Fibroblast of villous mesenchyme (primary cell): ENCODE measurements at regions not wholly inside any gene's neighbourhood (a gene's known extent, or its start where the extent isn't known, plus 50 kb on each side); places are given as distances from the start of the nearest gene placed in this dataset.

ENCODE experiments used
- DNase-seq: peaks from one replicate; pipeline ENCODE4 v3.0.0-alpha.2; 2010; ENCODE audit warnings: low read depth
- H3K4me3 ChIP-seq: 2 replicates; pipeline ENCODE4 v1.5.1; 2011; ENCODE audit warnings: low read depth, mild to moderate bottlenecking, low read length
- TF ChIP-seq, protein P1 (sequence below): IDR thresholded peaks from 2 replicates; pipeline ENCODE4 v1.5.1; 2012; ENCODE audit warnings: low read depth, mild to moderate bottlenecking, low read length; ENCODE audit not compliant: insufficient read depth

DNA sequence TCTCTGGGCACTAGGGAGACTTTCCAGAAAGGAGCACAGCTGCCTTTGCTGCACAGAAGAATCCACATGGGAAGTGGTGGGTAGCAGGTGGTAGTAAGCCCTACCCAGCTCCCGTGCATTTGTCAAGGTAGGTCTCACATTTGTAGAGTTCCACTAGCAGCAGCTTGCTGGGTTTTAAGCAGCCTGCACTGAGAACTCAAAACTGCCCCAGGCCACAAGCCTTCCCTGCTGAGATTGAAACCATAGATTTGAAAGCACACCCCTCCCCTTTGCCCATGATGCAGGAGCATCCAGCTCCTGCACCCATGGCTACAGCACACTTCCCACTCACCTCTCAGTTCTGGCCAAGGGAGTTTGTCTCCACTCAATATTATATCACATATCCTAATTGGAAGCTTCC is 604.5 kb upstream of the STEAP1 start:
- H3K4me3 ChIP-seq: no peak overlapping the region
- no peak for DNase-seq
- TF ChIP-seq, protein P1, sequence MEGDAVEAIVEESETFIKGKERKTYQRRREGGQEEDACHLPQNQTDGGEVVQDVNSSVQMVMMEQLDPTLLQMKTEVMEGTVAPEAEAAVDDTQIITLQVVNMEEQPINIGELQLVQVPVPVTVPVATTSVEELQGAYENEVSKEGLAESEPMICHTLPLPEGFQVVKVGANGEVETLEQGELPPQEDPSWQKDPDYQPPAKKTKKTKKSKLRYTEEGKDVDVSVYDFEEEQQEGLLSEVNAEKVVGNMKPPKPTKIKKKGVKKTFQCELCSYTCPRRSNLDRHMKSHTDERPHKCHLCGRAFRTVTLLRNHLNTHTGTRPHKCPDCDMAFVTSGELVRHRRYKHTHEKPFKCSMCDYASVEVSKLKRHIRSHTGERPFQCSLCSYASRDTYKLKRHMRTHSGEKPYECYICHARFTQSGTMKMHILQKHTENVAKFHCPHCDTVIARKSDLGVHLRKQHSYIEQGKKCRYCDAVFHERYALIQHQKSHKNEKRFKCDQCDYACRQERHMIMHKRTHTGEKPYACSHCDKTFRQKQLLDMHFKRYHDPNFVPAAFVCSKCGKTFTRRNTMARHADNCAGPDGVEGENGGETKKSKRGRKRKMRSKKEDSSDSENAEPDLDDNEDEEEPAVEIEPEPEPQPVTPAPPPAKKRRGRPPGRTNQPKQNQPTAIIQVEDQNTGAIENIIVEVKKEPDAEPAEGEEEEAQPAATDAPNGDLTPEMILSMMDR: no peak

DNA sequence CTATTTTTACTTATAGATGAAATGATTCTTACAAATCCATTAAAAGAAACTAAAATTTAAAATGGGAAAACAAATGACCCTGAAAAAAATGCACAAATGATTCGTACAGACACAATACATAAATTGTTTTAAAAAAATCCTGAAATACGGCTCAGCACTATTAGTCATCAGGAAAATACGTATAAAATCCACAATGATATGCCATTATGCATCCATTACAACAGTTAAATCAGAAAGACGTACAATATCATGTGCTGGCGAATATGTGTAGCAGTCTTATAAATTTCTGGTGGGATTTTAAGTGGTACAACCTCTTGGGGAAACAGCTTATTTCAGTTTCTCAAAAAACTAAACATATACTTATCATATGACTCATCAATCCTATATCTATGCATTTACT is 600.1 kb upstream of the STEAP1 start:
- TF ChIP-seq, protein P1: no peak
- no peak for DNase-seq
- no peak overlapping the region for H3K4me3 ChIP-seq

DNA sequence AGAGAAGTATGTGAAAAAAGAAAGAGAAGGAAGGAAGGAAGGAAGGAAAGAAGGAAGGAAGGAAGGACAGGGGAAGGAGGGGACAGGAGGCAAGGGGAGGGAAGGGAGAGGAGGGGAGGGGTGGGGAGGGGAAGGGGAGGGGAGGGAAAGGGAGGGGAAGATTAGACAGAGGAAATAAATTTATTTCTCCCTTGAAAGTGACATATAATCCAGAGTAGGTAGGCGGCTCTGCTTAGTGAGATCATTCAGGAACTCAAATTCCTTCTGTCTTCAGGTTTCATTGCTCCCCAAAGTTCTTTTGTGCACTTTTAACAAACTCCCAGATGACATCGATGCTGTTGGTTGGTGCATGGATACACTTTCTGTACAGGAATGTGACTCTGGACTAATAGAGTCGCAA is 594.7 kb upstream of the STEAP1 start:
- no peak for DNase-seq
- TF ChIP-seq, protein P1: no peak
- no peak overlapping the region for H3K4me3 ChIP-seq

DNA sequence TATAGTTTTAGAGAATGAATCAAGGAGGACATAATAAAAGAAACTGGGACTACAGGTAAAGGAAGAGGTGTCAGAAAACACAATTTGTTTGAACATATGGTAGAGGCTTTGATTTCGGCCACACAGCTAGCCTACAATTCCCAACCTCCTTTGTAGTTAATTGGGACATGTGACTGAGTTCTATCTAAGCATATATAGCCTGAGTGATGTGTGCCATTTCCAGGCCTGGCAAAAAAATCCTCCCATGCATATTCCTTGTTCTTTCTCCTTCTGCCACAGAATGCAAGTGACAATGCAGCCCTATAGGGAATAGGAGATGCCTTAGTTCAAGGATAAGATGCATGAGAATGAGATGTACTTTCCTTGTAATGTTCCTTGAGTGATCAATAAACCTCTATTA is 590.7 kb upstream of the STEAP1 start:
- H3K4me3 ChIP-seq: no peak overlapping the region
- TF ChIP-seq, protein P1: no peak
- DNase-seq: no peak

DNA sequence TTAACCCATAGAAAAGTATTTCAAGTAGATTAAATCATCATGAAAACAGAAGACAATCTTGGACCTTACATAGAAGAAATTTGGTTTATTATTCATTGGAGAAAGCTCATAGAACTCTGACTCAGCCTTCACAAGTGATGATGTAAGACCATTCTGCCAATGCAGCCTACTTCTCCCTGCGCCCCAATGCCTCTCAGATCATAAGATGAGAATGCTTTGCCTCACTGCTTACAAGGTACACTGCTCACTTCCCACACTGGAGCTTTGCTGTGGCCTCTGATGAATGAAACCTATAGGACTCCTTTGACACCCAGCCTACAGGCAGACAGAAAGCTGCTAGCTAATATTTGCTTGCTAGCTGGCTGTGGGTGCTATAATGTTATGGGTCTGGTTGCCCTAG is 569.4 kb upstream of the STEAP1 start:
- H3K4me3 ChIP-seq: no peak overlapping the region
- no peak for DNase-seq
- TF ChIP-seq, protein P1: no peak

DNA sequence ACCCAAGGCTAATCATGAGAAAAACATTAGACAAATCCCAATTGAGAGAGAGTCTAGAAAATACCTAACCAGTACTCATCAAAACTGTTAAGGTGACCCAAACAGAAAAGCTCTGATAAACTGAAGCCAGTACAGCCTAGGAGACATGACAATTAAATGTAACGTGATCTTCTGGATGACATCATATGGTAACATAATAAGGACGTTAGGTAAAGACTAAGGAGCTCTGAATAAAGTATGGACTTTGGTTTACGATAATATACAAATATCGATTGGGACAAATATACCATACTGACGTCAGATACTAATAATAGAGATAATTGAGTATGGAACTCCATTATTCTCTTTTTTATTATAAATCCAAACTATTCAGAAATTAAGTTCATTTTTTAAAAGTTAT is 561.1 kb upstream of the STEAP1 start:
- TF ChIP-seq, protein P1: no peak
- no peak for DNase-seq
- H3K4me3 ChIP-seq: no peak overlapping the region

DNA sequence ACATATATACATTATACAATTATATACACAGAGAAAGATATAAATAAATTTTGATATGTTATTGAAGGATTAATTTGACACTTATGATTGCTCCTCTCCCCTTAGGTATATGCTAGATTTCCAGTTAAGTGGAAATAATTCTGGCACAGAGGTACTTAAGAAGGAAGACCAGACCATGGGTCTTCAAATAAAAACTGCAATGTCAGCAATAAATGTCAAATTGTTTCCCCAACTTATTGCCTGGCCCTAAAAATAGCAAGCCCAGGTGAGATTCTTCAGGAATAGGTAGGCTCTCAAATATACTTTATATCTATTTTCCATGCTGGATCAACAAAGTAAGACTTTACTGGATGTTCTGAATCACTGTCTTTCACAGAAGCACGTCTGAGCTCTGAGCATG is 551.3 kb upstream of the STEAP1 start:
- H3K4me3 ChIP-seq: no peak overlapping the region
- no peak for DNase-seq
- TF ChIP-seq, protein P1: no peak
